Activated B cell treated with CpG ODN at 0.5 μM for 24 hours (primary cell): ENCODE measurements at regions not wholly inside any gene's neighbourhood (a gene's known extent, or its start where the extent isn't known, plus 50 kb on each side); places are given as distances from the start of the nearest gene placed in this dataset.

ENCODE experiments used
- ATAC-seq: fragments of 200-7000 bp; cut with Tn5 transposase; one replicate; pipeline ENCODE4 v1.10.0; 2021; ENCODE audit warnings: low read depth, mild to moderate bottlenecking, moderate library complexity
- CTCF ChIA-PET: fragments of 350-600 bp; sonication (Branson Sonifier 250); formaldehyde crosslinking; loops from one replicate; lab custom pipeline; 2021; ENCODE audit warnings: antibody characterized with exemption; lab: Charles Lee
- POLR2A ChIA-PET: fragments of 350-600 bp; sonication (Branson Sonifier 250); formaldehyde crosslinking; loops from one replicate; lab custom pipeline; 2021; ENCODE audit warnings: antibody characterized with exemption; lab: Charles Lee
- DNase-seq: peaks from one replicate; pipeline ENCODE4 v3.0.0; 2022
- H3K27ac Mint-ChIP-seq: one replicate; pipeline ENCODE4 v1.8.0; 2020; ENCODE audit warnings: mixed read lengths
- H3K27me3 Mint-ChIP-seq: one replicate; pipeline ENCODE4 v1.8.0; 2021; ENCODE audit warnings: mixed read lengths
- H3K36me3 Mint-ChIP-seq: one replicate; pipeline ENCODE4 v1.8.0; 2021; ENCODE audit warnings: low read depth, mixed read lengths
- H3K4me1 Mint-ChIP-seq: one replicate; pipeline ENCODE4 v1.8.0; 2021; ENCODE audit warnings: mixed read lengths
- H3K4me3 Mint-ChIP-seq: one replicate; pipeline ENCODE4 v1.8.0; 2020; ENCODE audit warnings: mild to moderate bottlenecking, mixed read lengths
- H3K9me3 Mint-ChIP-seq: one replicate; pipeline ENCODE4 v1.8.0; 2020; ENCODE audit warnings: mixed read lengths
- CTCF ChIP-seq: fragments of 200-600 bp; IDR thresholded peaks from one replicate; pipeline ENCODE4 v1.8.0; 2022; ENCODE audit warnings: antibody characterized with exemption, mild to moderate bottlenecking
- intact Hi-C: fragments of 100-400 bp; cut with micrococcal nuclease; formaldehyde crosslinking; loops from one replicate; pipeline ENCODE4 v1.15.1; 2024

- POLR2A ChIA-PET = no interaction called here
- no peak overlapping the region for H3K4me3 Mint-ChIP-seq
- no peaks in the 10 kb centered on the region for H3K36me3 Mint-ChIP-seq
- ATAC-seq = no peak
- H3K27ac Mint-ChIP-seq = no peak overlapping the region
- intact Hi-C loops = no loop called here
- H3K9me3 Mint-ChIP-seq = no peaks in the 10 kb centered on the region
- peaks cover 11% of the 10 kb centered on the region for H3K27me3 Mint-ChIP-seq
- no peak for DNase-seq
- H3K4me1 Mint-ChIP-seq = no peaks in the 10 kb centered on the region
- CTCF ChIA-PET = no interaction called here
- TF ChIP-seq CTCF = no peak
Measured at GRCh38 chr2:126785236-126785635, 113.5 kb upstream of the TEX51 start.

- CTCF ChIA-PET = no interaction called here
- H3K36me3 Mint-ChIP-seq = no peaks in the 10 kb centered on the region
- intact Hi-C loops = no loop called here
Measured at GRCh38 chr2:126785862-126786261, 112.8 kb upstream of the TEX51 start.

GRCh38 chr2:126786765-126787164, 111.9 kb upstream of the TEX51 start:
- peaks cover 10% of the 10 kb centered on the region for H3K27me3 Mint-ChIP-seq
- H3K9me3 Mint-ChIP-seq = no peaks in the 10 kb centered on the region
- ChIA-PET CTCF (no interaction called here), POLR2A (no interaction called here)
- intact Hi-C loops = no loop called here
- DNase-seq (no peak), ATAC-seq (no peak)
- no peak for TF ChIP-seq CTCF
- no peak overlapping the region for H3K4me3 Mint-ChIP-seq
- H3K4me1 Mint-ChIP-seq = no peaks in the 10 kb centered on the region
- no peak overlapping the region for H3K27ac Mint-ChIP-seq
- no peaks in the 10 kb centered on the region for H3K36me3 Mint-ChIP-seq

More at GRCh38 chr2:126785862-126786261, 112.8 kb upstream of the TEX51 start:
- H3K4me1 Mint-ChIP-seq = no peaks in the 10 kb centered on the region
- no peak overlapping the region for H3K4me3 Mint-ChIP-seq
- DNase-seq (no peak), ATAC-seq (no peak)
- POLR2A ChIA-PET = no interaction called here
- H3K27ac Mint-ChIP-seq = no peak overlapping the region
- H3K9me3 Mint-ChIP-seq = no peaks in the 10 kb centered on the region
- H3K27me3 Mint-ChIP-seq = peaks cover 7% of the 10 kb centered on the region
- TF ChIP-seq CTCF = no peak

GRCh38 chr2:126787289-126787688, 111.4 kb upstream of the TEX51 start:
- no peak overlapping the region for H3K27ac Mint-ChIP-seq
- TF ChIP-seq CTCF = no peak
- no peak overlapping the region for H3K4me3 Mint-ChIP-seq
- no peaks in the 10 kb centered on the region for H3K4me1 Mint-ChIP-seq
- ChIA-PET POLR2A (no interaction called here), CTCF (no interaction called here)
- intact Hi-C loops = no loop called here
- peaks cover 7% of the 10 kb centered on the region for H3K27me3 Mint-ChIP-seq
- no peaks in the 10 kb centered on the region for H3K9me3 Mint-ChIP-seq
- H3K36me3 Mint-ChIP-seq = no peaks in the 10 kb centered on the region
- ATAC-seq = no peak
- DNase-seq = no peak

GRCh38 chr2:126788113-126788512, 110.6 kb upstream of the TEX51 start:
- intact Hi-C loops = no loop called here
- ChIA-PET POLR2A (no interaction called here), CTCF (no interaction called here)
- Mint-ChIP-seq H3K9me3 (no peaks in the 10 kb centered on the region), H3K27ac (no peak overlapping the region), H3K4me3 (no peak overlapping the region), H3K4me1 (no peaks in the 10 kb centered on the region), H3K36me3 (no peaks in the 10 kb centered on the region), H3K27me3 (peaks cover 12% of the 10 kb centered on the region)
- TF ChIP-seq CTCF = no peak
- DNase-seq = no peak
- no peak for ATAC-seq
